GM12878 (cell line): ENCODE measurements at regions not wholly inside any gene's neighbourhood (a gene's known extent, or its start where the extent isn't known, plus 50 kb on each side); places are given as distances from the start of the nearest gene placed in this dataset.

Source experiments
- ATAC-seq: fragments of 200-7000 bp; cut with Tn5 transposase; 3 replicates; pipeline ENCODE4 v1.9.1; 2020; ENCODE audit warnings: mild to moderate bottlenecking, moderate library complexity
- BruUV-seq: library from RNA; stranded (reverse); fragments of 400-500 nt; replicated peaks from 2 replicates; lab custom pipeline; 2021; lab: Mats Ljungman, UMichigan
- CTCF ChIA-PET: fragments of 300-600 bp; sonication (Branson Sonifier 250); formaldehyde crosslinking; extraction: SDS; loops from one replicate; lab custom pipeline; 2021; ENCODE audit warnings: inconsistent platforms; lab: Yijun Ruan, JAX
- POLR2A ChIA-PET: fragments of 350-600 bp; formaldehyde crosslinking; extraction: SDS; loops from one replicate; lab custom pipeline; 2021; ENCODE audit warnings: inconsistent platforms; lab: Charles Lee
- RAD21 ChIA-PET: fragments of 300-600 bp; sonication (Branson Sonifier 250); formaldehyde crosslinking; loops from one replicate; lab custom pipeline; 2023; ENCODE audit warnings: antibody characterized with exemption; ENCODE audit not compliant: unreplicated experiment; lab: Charles Lee
- SMC1A ChIA-PET: fragments of 300-600 bp; sonication (Branson Sonifier 250); formaldehyde crosslinking; loops from one replicate; lab custom pipeline; 2023; ENCODE audit not compliant: unreplicated experiment, uncharacterized antibody; lab: Charles Lee
- DNase-seq: peaks from one replicate; pipeline ENCODE4 v3.0.0-alpha.2; 2011; ENCODE audit warnings: low read depth, low spot score
- FAIRE-seq: peaks from 3 replicates; lab custom pipeline; 2011; peaks lifted over from hg19 to GRCh38; lab: Jason Lieb, UNC
- H2AFZ ChIP-seq: 2 replicates; pipeline ENCODE4 v1.6.0; 2011; ENCODE audit warnings: low read depth, low read length, control low read depth; ENCODE audit not compliant: control insufficient read depth
- H3K27ac ChIP-seq: 2 replicates; pipeline ENCODE4 v1.5.1; 2011; ENCODE audit warnings: control low read depth; ENCODE audit not compliant: control insufficient read depth, insufficient read depth
- H3K27me3 ChIP-seq, 2 experiments: replicated peaks in 1 of 2; 2 replicates each; pipeline versions ENCODE4 v1.6.0 to v1.6.1; 2011; ENCODE audit warnings: low read length in 1 of 2; ENCODE audit not compliant: control insufficient read depth in 2 of 2, insufficient read depth in 2 of 2
- H3K36me3 ChIP-seq, 2 experiments: 2 replicates each; pipeline ENCODE4 v1.5.1; 2011; ENCODE audit warnings: low read length in 1 of 2; ENCODE audit not compliant: control insufficient read depth in 2 of 2, insufficient read depth in 2 of 2
- H3K4me1 ChIP-seq: 2 replicates; pipeline ENCODE4 v1.6.1; 2011; ENCODE audit warnings: mild to moderate bottlenecking, low read length, moderate library complexity, mixed read lengths; ENCODE audit not compliant: control insufficient read depth, insufficient read depth
- H3K4me2 ChIP-seq: 2 replicates; pipeline ENCODE4 v1.6.0; 2011; ENCODE audit warnings: control low read depth; ENCODE audit not compliant: control insufficient read depth, insufficient read depth
- H3K4me3 ChIP-seq: fragments of 200-600 bp; sonication (generic); 2 replicates; pipeline ENCODE4 v1.5.1; 2016
- H3K79me2 ChIP-seq: 2 replicates; pipeline ENCODE4 v1.6.0; 2011; ENCODE audit warnings: low read length; ENCODE audit not compliant: control insufficient read depth, insufficient read depth
- H3K9ac ChIP-seq: 2 replicates; pipeline ENCODE4 v1.8.0; 2011; ENCODE audit warnings: low read length, control low read depth, mixed read lengths; ENCODE audit not compliant: control insufficient read depth, insufficient read depth
- H3K9me3 ChIP-seq: replicated peaks from 3 replicates; pipeline ENCODE4 v1.5.1; 2011; ENCODE audit warnings: mild to moderate bottlenecking, low read length; ENCODE audit not compliant: control insufficient read depth, insufficient read depth
- H4K20me1 ChIP-seq: 2 replicates; pipeline ENCODE4 v1.6.0; 2011; ENCODE audit not compliant: control insufficient read depth, insufficient read depth
- ATF3 ChIP-seq: IDR thresholded peaks from 2 replicates; pipeline ENCODE4 v1.6.1; 2011; ENCODE audit warnings: low read depth, mild to moderate bottlenecking, low read length, moderate library complexity, borderline replicate concordance; ENCODE audit errors: extremely low read depth
- EED ChIP-seq: sonication (generic); IDR thresholded peaks from 2 replicates; pipeline ENCODE4 v1.6.1; 2016; ENCODE audit warnings: antibody characterized with exemption, low read depth
- FOS ChIP-seq: IDR thresholded peaks from 3 replicates; pipeline ENCODE4 v1.6.1; 2011; ENCODE audit warnings: borderline replicate concordance; ENCODE audit not compliant: insufficient read length; ENCODE audit errors: extremely low read depth
- IKZF2 ChIP-seq, 2 experiments: fragments of 450-650 bp; IDR thresholded peaks; 2 replicates each; pipeline ENCODE4 v1.6.1; 2017; ENCODE audit warnings: mild to moderate bottlenecking in 2 of 2, moderate library complexity in 2 of 2
- NR2C1 ChIP-seq: fragments of 450-650 bp; IDR thresholded peaks from 2 replicates; pipeline ENCODE4 v1.6.1; 2017; ENCODE audit warnings: antibody characterized with exemption, mild to moderate bottlenecking, moderate library complexity
- TCF12 ChIP-seq: IDR thresholded peaks from 2 replicates; pipeline ENCODE4 v1.6.1; 2011; ENCODE audit warnings: low read depth, mild to moderate bottlenecking, low read length
- YY1 ChIP-seq: IDR thresholded peaks from 2 replicates; pipeline ENCODE4 v1.6.1; 2011; ENCODE audit warnings: low read depth, mild to moderate bottlenecking, low read length
- WGBS: methylation state at CpG from one replicate; pipeline ENCODE4 v1.1.6; 2016; ENCODE audit warnings: low lambda C conversion rate; ENCODE audit not compliant: insufficient replicate concordance, insufficient coverage; ENCODE audit errors: missing lambda C conversion rate; 5-methylcytosine and 5-hydroxymethylcytosine counted together
- in situ Hi-C: fragments of 300-500 bp; cut with MboI; formaldehyde crosslinking; loops from 9 replicates; pipeline ENCODE4 v1.14.3; 2018; ENCODE audit warnings: mixed read lengths
- intact Hi-C: fragments of 100-400 bp; cut with micrococcal nuclease; formaldehyde crosslinking; loops from one replicate; pipeline ENCODE4 v1.14.2; 2022; ENCODE audit not compliant: unreplicated experiment
- TF ChIP-seq, protein P1 (sequence below): fragments of 450-650 bp; IDR thresholded peaks from 2 replicates; pipeline ENCODE4 v1.6.1; 2017; ENCODE audit warnings: borderline replicate concordance
- TF ChIP-seq, protein P2 (sequence below): fragments of 450-650 bp; IDR thresholded peaks from 2 replicates; pipeline ENCODE4 v1.6.1; 2017; ENCODE audit warnings: low read depth, mild to moderate bottlenecking, moderate library complexity

DNA sequence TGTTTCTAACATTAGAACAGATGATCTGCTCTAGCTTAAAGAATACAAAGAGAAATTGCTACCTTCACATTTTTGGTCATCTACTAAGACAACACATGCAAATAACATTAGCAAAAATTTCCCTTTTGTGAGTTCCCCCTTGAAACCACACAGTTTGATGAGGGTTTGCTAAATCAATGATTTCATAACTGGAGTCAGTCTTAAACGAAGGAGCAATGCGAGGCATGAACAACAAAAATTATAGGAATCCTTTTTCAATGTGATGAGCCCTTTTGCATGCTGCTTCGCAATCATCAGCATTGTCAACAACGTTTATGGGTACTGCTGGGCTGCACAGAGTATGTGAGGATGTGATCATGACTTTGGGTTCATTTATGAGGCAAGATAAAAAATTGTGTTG, 286.4 kb downstream of the C7orf25 start:
- POLR2A ChIA-PET: no interaction called here
- intact Hi-C loops: no loop called here
- ATAC-seq: no peak

More for the DNA sequence above, 286.4 kb downstream of the C7orf25 start:
- Histone ChIP-seq H3K4me2 (no peak overlapping the region), H3K79me2 (no peaks in the 10 kb centered on the region), H2AFZ (no peak overlapping the region), H3K4me1 (no peaks in the 10 kb centered on the region), H3K9me3 (no peaks in the 10 kb centered on the region), H3K36me3 (no peaks in the 10 kb centered on the region), H4K20me1 (no peaks in the 10 kb centered on the region), H3K4me3 (no peak overlapping the region), H3K27ac (no peak overlapping the region), H3K27me3 (no peaks in the 10 kb centered on the region), H3K9ac (no peak overlapping the region)
- in situ Hi-C loops: no loop called here
- FAIRE-seq (no peak), DNase-seq (no peak)
- WGBS: 17% methylated on average over 4 of the region's 4 CpGs
- ChIA-PET RAD21 (no interaction called here), SMC1A (no interaction called here), CTCF (no interaction called here)
- no TSS peak for BruUV-seq
- TF ChIP-seq IKZF2 (IDR thresholded peaks at IDR 0.05): no peak
- TF ChIP-seq FOS: no peak
- TF ChIP-seq, protein P1, sequence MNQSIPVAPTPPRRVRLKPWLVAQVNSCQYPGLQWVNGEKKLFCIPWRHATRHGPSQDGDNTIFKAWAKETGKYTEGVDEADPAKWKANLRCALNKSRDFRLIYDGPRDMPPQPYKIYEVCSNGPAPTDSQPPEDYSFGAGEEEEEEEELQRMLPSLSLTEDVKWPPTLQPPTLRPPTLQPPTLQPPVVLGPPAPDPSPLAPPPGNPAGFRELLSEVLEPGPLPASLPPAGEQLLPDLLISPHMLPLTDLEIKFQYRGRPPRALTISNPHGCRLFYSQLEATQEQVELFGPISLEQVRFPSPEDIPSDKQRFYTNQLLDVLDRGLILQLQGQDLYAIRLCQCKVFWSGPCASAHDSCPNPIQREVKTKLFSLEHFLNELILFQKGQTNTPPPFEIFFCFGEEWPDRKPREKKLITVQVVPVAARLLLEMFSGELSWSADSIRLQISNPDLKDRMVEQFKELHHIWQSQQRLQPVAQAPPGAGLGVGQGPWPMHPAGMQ: no peak
- no peak for TF ChIP-seq NR2C1
- TF ChIP-seq EED: no peak
- TF ChIP-seq TCF12: no peak
- no peak for TF ChIP-seq YY1
- TF ChIP-seq, protein P2, sequence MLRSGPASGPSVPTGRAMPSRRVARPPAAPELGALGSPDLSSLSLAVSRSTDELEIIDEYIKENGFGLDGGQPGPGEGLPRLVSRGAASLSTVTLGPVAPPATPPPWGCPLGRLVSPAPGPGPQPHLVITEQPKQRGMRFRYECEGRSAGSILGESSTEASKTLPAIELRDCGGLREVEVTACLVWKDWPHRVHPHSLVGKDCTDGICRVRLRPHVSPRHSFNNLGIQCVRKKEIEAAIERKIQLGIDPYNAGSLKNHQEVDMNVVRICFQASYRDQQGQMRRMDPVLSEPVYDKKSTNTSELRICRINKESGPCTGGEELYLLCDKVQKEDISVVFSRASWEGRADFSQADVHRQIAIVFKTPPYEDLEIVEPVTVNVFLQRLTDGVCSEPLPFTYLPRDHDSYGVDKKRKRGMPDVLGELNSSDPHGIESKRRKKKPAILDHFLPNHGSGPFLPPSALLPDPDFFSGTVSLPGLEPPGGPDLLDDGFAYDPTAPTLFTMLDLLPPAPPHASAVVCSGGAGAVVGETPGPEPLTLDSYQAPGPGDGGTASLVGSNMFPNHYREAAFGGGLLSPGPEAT: no peak
- no peak for TF ChIP-seq ATF3
